ENCODE measurements at regions not wholly inside any gene's neighbourhood (a gene's known extent, or its start where the extent isn't known, plus 50 kb on each side); places are given as distances from the start of the nearest gene placed in this dataset.

DNA sequence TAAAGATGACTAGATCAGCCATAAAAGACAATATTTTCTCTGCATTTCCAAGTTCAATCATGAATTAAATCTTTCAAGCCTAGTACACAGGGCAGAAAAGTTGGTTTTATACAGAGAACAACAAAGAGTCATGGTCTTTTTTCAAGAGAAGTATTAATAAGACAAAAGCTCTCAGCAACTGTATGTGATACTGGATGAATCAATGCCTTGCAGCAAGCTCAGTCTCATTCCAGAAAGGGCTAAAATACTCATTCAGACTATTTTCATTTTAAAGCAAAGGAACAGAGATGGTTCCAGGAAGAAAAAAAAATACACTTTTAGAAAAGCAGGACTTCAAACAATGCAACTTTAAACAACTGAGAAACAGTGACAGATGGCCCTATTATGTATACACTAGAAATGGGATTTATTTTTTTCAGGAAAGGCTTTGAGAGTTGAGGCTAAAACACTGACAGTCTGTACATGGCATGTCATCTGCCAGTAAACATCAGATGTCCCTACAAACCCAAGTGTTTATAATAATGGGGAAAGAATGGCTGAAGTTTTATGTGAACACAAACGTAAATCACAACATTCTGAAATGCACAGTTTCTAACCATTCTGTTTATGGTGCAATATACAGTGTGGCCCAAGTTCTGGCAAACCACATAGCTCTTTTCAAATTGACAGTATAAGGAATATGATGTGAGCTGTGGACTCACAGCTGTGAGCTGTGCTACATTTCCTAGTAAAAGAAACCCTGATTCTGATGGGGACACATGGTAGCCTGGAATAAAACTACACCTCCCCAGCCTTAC, 114.3 kb upstream of the DST start:
- Histone ChIP-seq H3K27ac (ENCODE audit: low read depth, low read length, poor library complexity, severe bottlenecking) (no peak overlapping the region), H3K4me1 (ENCODE audit: insufficient read depth, low read length, poor library complexity, severe bottlenecking) (no peaks in the 10 kb centered on the region), H3K4me2 (ENCODE audit: low read length) (no peak overlapping the region)

DNA sequence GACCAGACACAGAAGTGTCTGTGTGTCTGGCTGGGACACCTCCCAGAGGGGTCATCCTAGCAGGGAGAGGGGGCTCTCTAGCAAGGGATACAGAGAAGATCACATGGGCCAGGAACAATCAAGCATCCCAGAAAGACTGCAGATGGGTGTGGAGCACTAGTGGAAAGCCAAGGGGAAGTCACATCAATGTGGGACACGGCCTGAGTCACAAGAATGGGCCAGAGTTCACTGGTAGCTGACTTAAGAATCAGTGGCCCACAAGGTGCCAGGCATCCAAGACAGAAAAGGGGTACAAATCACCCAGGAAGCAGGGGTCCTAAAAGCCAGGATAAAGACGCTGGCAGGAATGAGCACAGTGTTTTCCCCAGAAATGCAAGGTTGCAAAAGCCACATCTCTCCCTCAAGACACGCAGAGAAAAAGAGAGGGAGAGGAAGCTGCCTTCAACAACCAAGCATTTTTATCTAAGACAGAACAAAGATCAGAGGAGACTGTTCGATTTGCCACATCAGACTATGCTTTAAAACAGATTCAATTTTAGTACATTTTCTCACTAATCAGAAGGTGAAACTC, 113.6 kb upstream of the DST start:
- Histone ChIP-seq H3K27ac (ENCODE audit: low read depth, low read length, poor library complexity, severe bottlenecking) (no peak overlapping the region), H3K4me3 (ENCODE audit: low read depth, low read length, poor library complexity, severe bottlenecking) (no peak overlapping the region), H3K9me2 (ENCODE audit: insufficient read depth, low read length) (no peaks in the 10 kb centered on the region), H4K20me1 (ENCODE audit: insufficient read depth, low read length) (no peaks in the 10 kb centered on the region), H3K36me3 (ENCODE audit: insufficient read depth, low read length) (no peaks in the 10 kb centered on the region), H3K4me1 (ENCODE audit: insufficient read depth, low read length, poor library complexity, severe bottlenecking) (no peaks in the 10 kb centered on the region), H2AFZ (ENCODE audit: low read length) (no peak overlapping the region), H3K79me2 (ENCODE audit: insufficient read depth, low read depth, low read length) (no peaks in the 10 kb centered on the region), H3K4me2 (ENCODE audit: low read length) (no peak overlapping the region), H3K9me3 (ENCODE audit: low read length) (no peaks in the 10 kb centered on the region)
- ChIA-PET CTCF (ENCODE audit: unreplicated experiment) (no interaction called here), POLR2A (no interaction called here)
- DNase-seq (ENCODE audit: low spot score): no peak
- TF ChIP-seq EZH2phosphoT487 (IDR thresholded peaks at IDR 0.05; ENCODE audit: borderline replicate concordance, low read depth, low read length): no peak
- TF ChIP-seq, protein P1, sequence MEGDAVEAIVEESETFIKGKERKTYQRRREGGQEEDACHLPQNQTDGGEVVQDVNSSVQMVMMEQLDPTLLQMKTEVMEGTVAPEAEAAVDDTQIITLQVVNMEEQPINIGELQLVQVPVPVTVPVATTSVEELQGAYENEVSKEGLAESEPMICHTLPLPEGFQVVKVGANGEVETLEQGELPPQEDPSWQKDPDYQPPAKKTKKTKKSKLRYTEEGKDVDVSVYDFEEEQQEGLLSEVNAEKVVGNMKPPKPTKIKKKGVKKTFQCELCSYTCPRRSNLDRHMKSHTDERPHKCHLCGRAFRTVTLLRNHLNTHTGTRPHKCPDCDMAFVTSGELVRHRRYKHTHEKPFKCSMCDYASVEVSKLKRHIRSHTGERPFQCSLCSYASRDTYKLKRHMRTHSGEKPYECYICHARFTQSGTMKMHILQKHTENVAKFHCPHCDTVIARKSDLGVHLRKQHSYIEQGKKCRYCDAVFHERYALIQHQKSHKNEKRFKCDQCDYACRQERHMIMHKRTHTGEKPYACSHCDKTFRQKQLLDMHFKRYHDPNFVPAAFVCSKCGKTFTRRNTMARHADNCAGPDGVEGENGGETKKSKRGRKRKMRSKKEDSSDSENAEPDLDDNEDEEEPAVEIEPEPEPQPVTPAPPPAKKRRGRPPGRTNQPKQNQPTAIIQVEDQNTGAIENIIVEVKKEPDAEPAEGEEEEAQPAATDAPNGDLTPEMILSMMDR (conservative IDR thresholded peaks at IDR 0.05; ENCODE audit: low read length): no peak
- intact Hi-C loops (cut with micrococcal nuclease; ENCODE audit: unreplicated experiment): no loop called here
- BruUV-seq (replicated peaks): no TSS peak

More for the DNA sequence above, 114.3 kb upstream of the DST start:
- Histone ChIP-seq H4K20me1 (ENCODE audit: insufficient read depth, low read length) (no peaks in the 10 kb centered on the region), H3K4me3 (ENCODE audit: low read depth, low read length, poor library complexity, severe bottlenecking) (no peak overlapping the region), H3K79me2 (ENCODE audit: insufficient read depth, low read depth, low read length) (no peaks in the 10 kb centered on the region), H3K36me3 (ENCODE audit: insufficient read depth, low read length) (no peaks in the 10 kb centered on the region), H3K9me2 (ENCODE audit: insufficient read depth, low read length) (no peaks in the 10 kb centered on the region), H2AFZ (ENCODE audit: low read length) (no peak overlapping the region), H3K9me3 (ENCODE audit: low read length) (no peaks in the 10 kb centered on the region)
- ChIA-PET CTCF (ENCODE audit: unreplicated experiment) (interaction anchor here (1.0 kb wide), 1 partner anchor 17 kb away, joined by 3 read pairs; no protein-coding TSS in a partner anchor), POLR2A (interaction anchor here (0.6 to 1.3 kb wide), 4 partner anchors 12 to 1815 kb away, joined by 3 read pairs; no protein-coding TSS in a partner anchor)
- TF ChIP-seq, protein P1 (conservative IDR thresholded peaks at IDR 0.05; ENCODE audit: low read length): no peak
- no peak for TF ChIP-seq EZH2phosphoT487 (IDR thresholded peaks at IDR 0.05; ENCODE audit: borderline replicate concordance, low read depth, low read length)
- DNase-seq (ENCODE audit: low spot score): no peak
- BruUV-seq (replicated peaks): no TSS peak
- intact Hi-C loops (cut with micrococcal nuclease; ENCODE audit: unreplicated experiment): no loop called here

DNA sequence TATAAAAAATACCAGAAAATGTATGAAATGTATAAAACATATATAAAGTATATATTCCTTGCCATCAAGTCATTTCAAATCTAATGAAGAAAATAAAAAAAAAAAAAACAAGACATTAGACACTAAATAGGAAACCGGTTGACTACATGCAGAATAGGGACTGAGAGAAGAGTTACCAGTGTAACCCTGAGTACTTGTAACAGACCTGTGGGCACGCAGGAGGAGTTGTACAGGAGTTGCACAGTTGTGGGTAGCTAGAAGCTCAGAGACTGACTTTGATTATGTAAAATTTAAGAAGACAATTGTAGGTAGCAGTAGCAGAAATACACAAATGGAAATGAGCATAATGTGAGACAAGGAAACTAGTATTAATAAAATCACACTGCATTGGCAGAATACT, 112.4 kb upstream of the DST start:
- no TSS peak for BruUV-seq (replicated peaks)
- no peaks in the 10 kb centered on the region for H3K4me1 ChIP-seq (ENCODE audit: insufficient read depth, low read length, poor library complexity, severe bottlenecking)
- intact Hi-C loops (cut with micrococcal nuclease; ENCODE audit: unreplicated experiment): no loop called here
- H2AFZ ChIP-seq (ENCODE audit: low read length): no peak overlapping the region
- no peaks in the 10 kb centered on the region for H3K9me2 ChIP-seq (ENCODE audit: insufficient read depth, low read length)
- POLR2A ChIA-PET: interaction anchor here (1.4 to 1.8 kb wide), 2 partner anchors 11 to 42 kb away, joined by 3 to 5 read pairs; no protein-coding TSS in a partner anchor
- no peak overlapping the region for H3K4me2 ChIP-seq (ENCODE audit: low read length)
- no peak overlapping the region for H3K4me3 ChIP-seq (ENCODE audit: low read depth, low read length, poor library complexity, severe bottlenecking)
- no peaks in the 10 kb centered on the region for H3K79me2 ChIP-seq (ENCODE audit: insufficient read depth, low read depth, low read length)
- no peaks in the 10 kb centered on the region for H3K9me3 ChIP-seq (ENCODE audit: low read length)
- no peaks in the 10 kb centered on the region for H3K36me3 ChIP-seq (ENCODE audit: insufficient read depth, low read length)
- DNase-seq (ENCODE audit: low spot score): no peak
- H3K27ac ChIP-seq (ENCODE audit: low read depth, low read length, poor library complexity, severe bottlenecking): no peak overlapping the region
- TF ChIP-seq, protein P1 (conservative IDR thresholded peaks at IDR 0.05; ENCODE audit: low read length): no peak
- H4K20me1 ChIP-seq (ENCODE audit: insufficient read depth, low read length): no peaks in the 10 kb centered on the region
- CTCF ChIA-PET (ENCODE audit: unreplicated experiment): no interaction called here

Data from OCI-LY7 (cell line).